Fibroblast of skin of right quadriceps (primary cell): ENCODE measurements at regions not wholly inside any gene's neighbourhood (a gene's known extent, or its start where the extent isn't known, plus 50 kb on each side); places are given as distances from the start of the nearest gene placed in this dataset.

Experiments used
- DNase-seq: peaks from one replicate; pipeline ENCODE4 v3.0.0-alpha.2; 2013

DNA sequence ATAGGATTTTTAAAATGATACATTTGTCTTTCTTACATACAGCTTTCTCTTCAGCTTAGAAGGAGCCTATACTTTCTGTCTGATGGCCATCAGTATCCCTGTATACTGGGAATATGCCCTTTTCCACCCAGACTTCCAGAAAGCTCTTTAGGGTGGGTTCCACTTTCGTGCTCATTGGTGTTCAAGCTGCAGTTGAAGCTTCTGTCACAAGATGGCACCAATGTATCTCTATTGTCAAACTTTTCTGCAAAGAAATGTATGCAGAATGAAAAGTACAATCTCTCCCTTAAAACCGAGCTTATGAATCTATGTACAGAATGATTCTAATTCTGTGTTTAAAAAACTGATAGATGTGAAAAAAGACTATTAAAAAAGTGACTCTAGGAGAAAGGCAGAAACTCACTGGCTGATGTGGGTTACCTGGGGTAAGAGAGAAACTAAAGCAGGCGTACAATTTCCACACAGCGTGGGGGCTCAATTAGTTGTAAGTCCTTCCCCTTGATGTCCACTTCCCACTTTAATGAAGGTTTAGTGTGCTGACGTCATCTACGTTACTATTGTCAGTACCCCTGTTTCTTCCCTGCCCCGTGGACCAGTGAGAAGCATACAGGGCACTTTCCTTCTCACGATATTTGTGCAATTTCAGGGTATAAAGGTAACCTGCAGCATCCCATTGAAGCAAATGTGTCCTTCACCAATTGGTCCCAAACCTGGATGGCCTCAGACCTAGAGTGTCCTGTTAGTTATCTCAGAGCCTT lies 57.3 kb upstream of the TCEAL2 start:
- peak; percentile 0 for DNase-seq

DNA sequence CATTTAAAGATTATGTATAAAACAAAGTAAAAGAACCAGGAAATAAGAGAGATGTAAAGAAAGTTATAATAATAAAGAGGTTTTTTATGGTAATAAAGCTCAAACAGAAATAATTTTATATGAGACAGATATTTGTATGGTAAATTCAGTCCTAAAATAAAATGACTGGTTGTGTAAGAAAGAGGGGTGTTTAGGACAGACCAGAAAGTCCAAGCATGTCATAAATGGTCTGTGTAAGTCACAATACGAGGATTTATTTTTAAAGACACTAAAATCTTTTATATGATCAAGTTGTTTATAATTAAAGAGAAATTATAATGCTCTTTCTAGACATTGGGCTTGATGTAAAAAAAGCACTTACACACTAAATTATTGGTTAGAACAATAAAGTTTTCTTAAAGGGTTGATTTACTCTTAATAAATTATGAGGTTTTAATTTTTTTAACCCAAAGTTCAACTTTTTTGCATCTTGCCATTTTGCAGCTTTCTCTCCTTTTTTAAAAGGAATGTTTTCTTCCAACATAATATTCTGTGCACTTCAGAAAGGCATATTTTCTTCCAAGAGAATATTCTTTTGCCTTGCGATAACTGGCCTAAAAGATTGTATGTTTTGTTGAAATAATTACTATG lies 61.9 kb upstream of the TCEAL2 start:
- DNase-seq = no peak

DNA sequence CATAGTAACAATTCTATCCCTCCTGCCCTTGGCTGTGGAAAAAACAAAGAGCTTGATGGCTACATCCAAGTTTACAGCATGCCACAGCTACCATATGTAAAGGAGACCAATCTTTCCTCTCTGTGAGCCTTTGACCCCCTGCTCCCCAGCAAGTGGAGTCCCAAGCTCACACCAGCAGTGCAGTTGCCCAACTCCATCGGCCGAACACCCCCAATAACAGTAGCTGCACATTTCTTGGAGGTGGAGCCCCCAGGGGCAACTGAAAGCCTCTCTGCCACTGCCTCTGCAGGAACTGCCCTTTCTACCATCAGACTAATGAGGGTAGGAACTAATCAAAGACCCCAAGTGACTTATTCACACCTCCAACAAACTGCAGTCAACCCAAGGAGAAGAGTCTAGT lies 81.0 kb upstream of the TCEAL2 start:
- DNase-seq = no peak

- no peak for DNase-seq
These were observed 82.1 kb upstream of the TCEAL2 start for GRCh38 chrX:102043380-102043779.

DNA sequence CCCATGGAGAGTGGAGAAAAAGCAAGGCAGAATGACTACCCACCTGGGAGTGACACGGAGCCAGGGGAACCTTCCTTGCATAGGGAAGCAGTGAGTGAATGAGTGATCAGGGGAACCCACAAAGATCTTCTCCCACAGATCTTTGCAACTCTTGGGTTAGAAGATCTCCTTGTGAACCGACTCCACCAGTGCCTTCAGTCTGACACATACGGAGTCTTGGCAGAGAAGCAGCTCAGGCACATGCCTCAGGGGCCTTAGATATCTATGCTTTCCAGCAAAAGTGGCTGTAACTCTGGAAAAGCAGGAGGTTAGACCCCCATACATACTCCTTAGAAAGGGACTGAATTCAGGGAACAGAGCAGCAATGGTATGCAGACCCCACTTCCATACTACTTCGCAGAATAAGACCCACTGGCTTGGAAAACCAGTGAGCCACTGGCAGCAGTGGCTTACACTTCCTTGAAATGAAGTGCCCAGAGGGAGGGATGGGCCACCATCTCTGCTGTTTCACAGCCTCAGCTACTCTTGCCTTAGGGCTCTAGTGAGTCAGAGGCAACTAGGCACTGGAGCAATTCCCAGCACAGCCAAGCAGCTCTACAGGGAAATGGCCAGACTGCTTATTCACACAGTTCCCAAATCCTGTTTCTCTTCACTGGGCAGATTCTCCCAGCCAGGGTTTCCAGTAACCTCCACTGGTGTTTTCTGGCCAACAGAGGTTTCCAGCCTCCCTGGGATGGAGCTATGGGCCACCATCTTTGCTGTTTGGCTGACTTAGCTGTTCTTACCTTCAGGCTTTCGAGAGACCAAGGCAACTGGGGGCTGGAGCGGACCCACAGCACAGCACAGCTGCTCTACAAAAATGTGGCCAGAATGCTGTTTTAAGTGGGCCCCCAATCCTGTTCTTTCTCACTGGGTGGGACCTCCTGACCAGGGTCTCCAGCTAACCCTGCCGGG lies 82.8 kb upstream of the TCEAL2 start:
- no peak for DNase-seq

DNA sequence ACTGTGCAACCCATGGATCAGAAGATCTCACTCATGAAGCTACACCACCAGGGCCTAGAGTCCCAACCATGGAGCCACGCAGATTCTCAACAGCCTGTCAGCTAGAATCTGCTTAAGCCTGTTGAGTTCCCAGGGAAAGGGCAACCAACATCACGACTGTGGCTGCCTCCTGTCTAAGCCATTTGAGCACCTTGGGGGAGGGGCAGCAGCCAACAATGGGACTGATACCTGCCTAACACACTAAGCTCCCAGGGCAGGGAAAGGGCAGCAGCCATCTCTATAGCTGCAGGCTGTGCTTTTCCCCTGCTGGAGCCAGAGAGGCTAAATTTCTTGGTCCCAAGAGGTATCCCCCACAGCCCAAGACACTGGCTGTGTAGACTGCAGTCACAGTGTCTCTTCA lies 96.5 kb upstream of the TCEAL2 start:
- no peak for DNase-seq

DNA sequence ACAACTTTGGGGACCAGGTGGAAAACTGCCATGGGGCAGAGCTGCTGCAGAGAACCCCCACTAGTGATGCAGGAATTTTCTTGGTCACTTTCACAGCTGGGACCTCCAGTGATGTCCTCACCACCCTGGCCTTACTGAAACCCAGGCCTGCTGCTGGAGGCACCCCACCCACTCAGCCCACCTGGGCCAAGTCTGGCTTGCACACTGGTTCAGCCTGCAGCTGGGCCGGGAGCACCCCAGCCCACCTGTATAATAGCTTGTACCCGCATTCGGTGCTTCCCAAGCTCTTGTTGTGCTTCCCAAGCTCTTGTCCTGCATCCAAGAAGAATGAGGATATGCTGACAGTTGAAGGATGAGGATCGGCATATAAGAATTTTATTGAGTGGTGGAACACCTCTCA lies 86.4 kb upstream of the ZMAT1 start:
- no peak for DNase-seq

DNA sequence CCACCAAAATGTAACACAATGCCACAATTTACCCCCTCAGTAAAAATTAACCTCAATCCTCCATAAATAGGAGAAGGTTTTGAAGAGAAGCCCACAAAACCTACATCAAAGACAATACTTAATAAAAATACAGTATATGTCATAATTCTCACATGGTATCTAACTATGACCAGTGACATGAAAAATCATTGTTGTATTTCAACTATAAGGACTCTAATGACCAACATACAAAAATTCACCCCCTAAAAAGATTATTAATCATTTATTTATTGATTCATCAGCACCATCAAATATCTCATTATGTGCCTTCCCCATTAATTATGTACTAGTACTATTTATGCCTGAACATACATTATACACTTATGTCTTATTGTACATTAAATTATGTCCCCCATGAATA lies 77.1 kb upstream of the ZMAT1 start:
- DNase-seq = no peak

DNA sequence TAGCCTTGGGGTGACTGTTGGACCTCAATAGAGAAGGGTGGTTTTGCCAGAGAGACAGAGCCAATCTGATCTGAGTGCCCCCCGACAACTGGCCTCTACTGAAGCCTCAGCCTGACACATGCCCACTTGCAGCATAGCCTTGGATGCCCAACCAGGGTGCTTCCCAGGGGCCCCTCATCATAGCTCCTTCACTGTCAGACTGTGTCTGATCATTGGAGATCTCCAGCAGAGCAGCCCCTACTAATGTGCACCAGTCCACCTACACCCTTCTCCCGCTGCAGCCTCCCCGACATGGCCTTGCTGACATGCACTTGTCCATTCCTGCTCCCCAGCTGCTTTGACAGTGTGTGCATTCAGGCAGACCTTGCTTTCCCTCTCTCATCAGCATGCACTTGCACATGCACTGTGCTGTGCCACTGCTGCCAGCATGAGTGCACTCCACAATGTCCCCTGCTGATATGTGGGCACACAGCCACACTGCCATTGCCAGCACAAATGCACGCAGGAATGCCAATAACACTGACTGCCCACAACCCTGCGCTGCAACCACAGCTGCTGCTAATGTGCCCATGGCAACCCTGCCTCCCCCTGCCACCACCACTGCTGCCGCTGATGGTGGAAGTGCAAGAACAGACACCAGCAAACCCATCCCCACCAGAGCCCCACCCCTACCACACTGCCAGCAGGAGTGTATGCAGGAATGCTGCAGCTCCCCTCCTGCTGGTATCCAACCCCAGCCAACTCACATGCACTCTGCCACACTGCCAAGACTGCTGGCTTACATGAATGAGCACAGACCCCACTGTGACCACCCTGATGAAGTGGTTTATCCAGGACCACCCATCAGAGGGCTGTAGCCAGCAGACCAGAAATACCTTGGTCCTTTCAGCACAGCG lies 68.1 kb upstream of the ZMAT1 start:
- no peak for DNase-seq

DNA sequence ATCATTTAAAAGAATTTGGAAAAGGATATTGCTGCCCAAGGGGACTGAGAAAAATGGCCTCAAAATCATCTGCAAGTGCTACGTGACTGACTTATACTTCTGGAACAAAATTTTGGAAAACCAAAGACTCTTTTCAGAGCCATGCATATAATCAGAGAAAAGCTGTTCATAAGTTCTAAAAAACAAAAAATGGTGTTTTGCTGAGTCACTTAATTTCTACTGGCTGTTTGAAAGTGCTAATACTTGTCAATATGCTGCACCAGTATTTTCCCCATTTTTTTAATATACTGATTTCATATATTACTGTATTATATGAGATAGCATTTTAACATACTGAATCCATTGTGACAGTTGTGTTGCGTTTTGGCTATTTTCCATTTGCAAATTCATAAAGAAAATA lies 61.5 kb upstream of the ZMAT1 start:
- no peak for DNase-seq

GRCh38 chrX:101986586-101986985 lies 54.8 kb upstream of the ZMAT1 start:
- DNase-seq = peak; percentile 36
